GM23338 (cell line): ENCODE measurements at regions not wholly inside any gene's neighbourhood (a gene's known extent, or its start where the extent isn't known, plus 50 kb on each side); places are given as distances from the start of the nearest gene placed in this dataset.

ENCODE experiments used
- CREB1 ChIP-seq: fragments of 250-450 bp; sonication (Bioruptor Pico); IDR thresholded peaks from 2 replicates; pipeline ENCODE4 v1.5.0; 2020; ENCODE audit warnings: low read depth, mild to moderate bottlenecking, moderate library complexity
- CTCF ChIP-seq, 2 experiments: fragments of 200-600 bp in 1 of 2; sonication (generic) in 1 of 2; conservative IDR thresholded peaks; 2 replicates each; pipeline versions ENCODE4 v1.5.1 to v1.6.1; 2016 to 2017; ENCODE audit warnings: antibody characterized with exemption in 2 of 2, low read depth in 2 of 2, mild to moderate bottlenecking in 2 of 2, moderate library complexity in 1 of 2
- ETS1 ChIP-seq: IDR thresholded peaks from 2 replicates; pipeline ENCODE4 v1.6.1; 2016; ENCODE audit warnings: antibody characterized with exemption
- EZH2 ChIP-seq: fragments of 200-600 bp; sonication (generic); IDR thresholded peaks from one replicate; pipeline ENCODE4 v1.8.0; 2017; ENCODE audit warnings: antibody characterized with exemption, mild to moderate bottlenecking, low read depth; ENCODE audit not compliant: unreplicated experiment
- EZH2phosphoT487 ChIP-seq: fragments of 200-600 bp; sonication (generic); IDR thresholded peaks from one replicate; pipeline ENCODE4 v1.8.1; 2018; ENCODE audit warnings: antibody characterized with exemption; ENCODE audit not compliant: unreplicated experiment
- POLR2AphosphoS5 ChIP-seq: IDR thresholded peaks from 2 replicates; pipeline ENCODE4 v1.6.1; 2016; ENCODE audit warnings: antibody characterized with exemption, low read depth
- REST ChIP-seq: IDR thresholded peaks from one replicate; pipeline ENCODE4 v1.6.1; 2018; ENCODE audit warnings: antibody characterized with exemption; ENCODE audit not compliant: unreplicated experiment
- STAT1 ChIP-seq: IDR thresholded peaks from one replicate; pipeline ENCODE4 v1.6.1; 2016; ENCODE audit warnings: antibody characterized with exemption; ENCODE audit not compliant: unreplicated experiment
- ZNF114 ChIP-seq: fragments of 250-450 bp; sonication (Bioruptor Pico); IDR thresholded peaks from 2 replicates; pipeline ENCODE4 v1.5.0; 2020; ENCODE audit warnings: mild to moderate bottlenecking, moderate library complexity
- ZNF331 ChIP-seq: fragments of 250-450 bp; sonication (Bioruptor Pico); IDR thresholded peaks from 2 replicates; pipeline ENCODE4 v1.5.0; 2020; ENCODE audit warnings: low read depth, mild to moderate bottlenecking, moderate library complexity
- ZNF462 ChIP-seq: fragments of 250-450 bp; sonication (Bioruptor Pico); IDR thresholded peaks from 2 replicates; pipeline ENCODE4 v1.5.0; 2020; ENCODE audit warnings: mild to moderate bottlenecking, moderate library complexity

GRCh38 chr19:32154418-32154817 is 191.0 kb upstream of the ZNF507 start:
- TF ChIP-seq CTCF (conservative IDR thresholded peaks at IDR 0.05; ENCODE audit: low read depth in 2 of 2) (no peak), EZH2 (no peak), CREB1 (CRISPR knock-in tag) (no peak), EZH2phosphoT487 (no peak), POLR2AphosphoS5 (no peak), REST (no peak), STAT1 (no peak), ZNF462 (CRISPR knock-in tag) (no peak), ETS1 (no peak), ZNF331 (CRISPR knock-in tag) (no peak), ZNF114 (no peak)
